ENCODE measurements at regions not wholly inside any gene's neighbourhood (a gene's known extent, or its start where the extent isn't known, plus 50 kb on each side); places are given as distances from the start of the nearest gene placed in this dataset.

- Histone ChIP-seq H3K4me3 (ENCODE audit: low read length) (no peak overlapping the region), H3K27me3 (ENCODE audit: control insufficient read depth, insufficient read depth, low read length) (no peaks in the 10 kb centered on the region), H3K9me3 (ENCODE audit: control insufficient read depth, low read depth, low read length) (no peaks in the 10 kb centered on the region), H3K27ac (ENCODE audit: low read length) (no peak overlapping the region), H3K4me1 (ENCODE audit: control insufficient read depth, insufficient read depth, low read length) (no peaks in the 10 kb centered on the region), H3K36me3 (ENCODE audit: control insufficient read depth, insufficient read depth, low read length) (no peaks in the 10 kb centered on the region)
- 20% methylated on average over 1 of the region's 1 CpG for WGBS (ENCODE audit: insufficient coverage, low lambda C conversion rate)
- DNase-seq = peak; percentile 2 to 60
Measured at GRCh38 chr5:9957214-9957613, 292.5 kb downstream of the ATPSCKMT start.

- no peaks in the 10 kb centered on the region for H3K4me1 ChIP-seq (ENCODE audit: control insufficient read depth, insufficient read depth, low read length)
- no peaks in the 10 kb centered on the region for H3K9me3 ChIP-seq (ENCODE audit: control insufficient read depth, low read depth, low read length)
- DNase-seq = no peak
- H3K27me3 ChIP-seq (ENCODE audit: control insufficient read depth, insufficient read depth, low read length) = no peaks in the 10 kb centered on the region
- H3K27ac ChIP-seq (ENCODE audit: low read length) = no peak overlapping the region
- no peak overlapping the region for H3K4me3 ChIP-seq (ENCODE audit: low read length)
- no peaks in the 10 kb centered on the region for H3K36me3 ChIP-seq (ENCODE audit: control insufficient read depth, insufficient read depth, low read length)
Measured at GRCh38 chr5:9956725-9957124, 293.0 kb downstream of the ATPSCKMT start.

- Histone ChIP-seq H3K4me1 (ENCODE audit: control insufficient read depth, insufficient read depth, low read length) (no peaks in the 10 kb centered on the region), H3K4me3 (ENCODE audit: low read length) (no peak overlapping the region), H3K36me3 (ENCODE audit: control insufficient read depth, insufficient read depth, low read length) (no peaks in the 10 kb centered on the region), H3K27ac (ENCODE audit: low read length) (no peak overlapping the region), H3K27me3 (ENCODE audit: control insufficient read depth, insufficient read depth, low read length) (no peaks in the 10 kb centered on the region), H3K9me3 (ENCODE audit: control insufficient read depth, low read depth, low read length) (no peaks in the 10 kb centered on the region)
- WGBS (ENCODE audit: insufficient coverage, low lambda C conversion rate) = no CpG with 5 or more reads among the region's 3 CpGs
- no peak for DNase-seq
Measured at GRCh38 chr5:9955586-9955985, 294.1 kb downstream of the ATPSCKMT start.

GRCh38 chr5:9954869-9955268 is 294.8 kb downstream of the ATPSCKMT start:
- no CpG with 5 or more reads among the region's 2 CpGs for WGBS (ENCODE audit: insufficient coverage, low lambda C conversion rate)
- no peak overlapping the region for H3K27ac ChIP-seq (ENCODE audit: low read length)
- no peaks in the 10 kb centered on the region for H3K27me3 ChIP-seq (ENCODE audit: control insufficient read depth, insufficient read depth, low read length)
- DNase-seq = no peak
- no peaks in the 10 kb centered on the region for H3K4me1 ChIP-seq (ENCODE audit: control insufficient read depth, insufficient read depth, low read length)
- no peak overlapping the region for H3K4me3 ChIP-seq (ENCODE audit: low read length)
- no peaks in the 10 kb centered on the region for H3K36me3 ChIP-seq (ENCODE audit: control insufficient read depth, insufficient read depth, low read length)
- H3K9me3 ChIP-seq (ENCODE audit: control insufficient read depth, low read depth, low read length) = no peaks in the 10 kb centered on the region

- Histone ChIP-seq H3K4me1 (ENCODE audit: control insufficient read depth, insufficient read depth, low read length) (no peaks in the 10 kb centered on the region), H3K9me3 (ENCODE audit: control insufficient read depth, low read depth, low read length) (no peaks in the 10 kb centered on the region), H3K27ac (ENCODE audit: low read length) (no peak overlapping the region), H3K27me3 (ENCODE audit: control insufficient read depth, insufficient read depth, low read length) (no peaks in the 10 kb centered on the region), H3K4me3 (ENCODE audit: low read length) (no peak overlapping the region), H3K36me3 (ENCODE audit: control insufficient read depth, insufficient read depth, low read length) (no peaks in the 10 kb centered on the region)
- WGBS (ENCODE audit: insufficient coverage, low lambda C conversion rate) = no CpG with 5 or more reads among the region's 2 CpGs
- DNase-seq = no peak
Measured at GRCh38 chr5:9953691-9954090, 296.0 kb downstream of the ATPSCKMT start.

- Histone ChIP-seq H3K27me3 (ENCODE audit: control insufficient read depth, insufficient read depth, low read length) (no peaks in the 10 kb centered on the region), H3K36me3 (ENCODE audit: control insufficient read depth, insufficient read depth, low read length) (no peaks in the 10 kb centered on the region), H3K4me1 (ENCODE audit: control insufficient read depth, insufficient read depth, low read length) (no peaks in the 10 kb centered on the region), H3K4me3 (ENCODE audit: low read length) (no peak overlapping the region), H3K9me3 (ENCODE audit: control insufficient read depth, low read depth, low read length) (no peaks in the 10 kb centered on the region), H3K27ac (ENCODE audit: low read length) (no peak overlapping the region)
- WGBS (ENCODE audit: insufficient coverage, low lambda C conversion rate) = 79% methylated on average over 2 of the region's 6 CpGs
- no peak for DNase-seq
Measured at GRCh38 chr5:9951865-9952516, 297.7 kb downstream of the ATPSCKMT start.

- 51% methylated on average over 2 of the region's 5 CpGs for WGBS (ENCODE audit: insufficient coverage, low lambda C conversion rate)
Measured at GRCh38 chr5:9947944-9948343, 301.7 kb downstream of the ATPSCKMT start.

GRCh38 chr5:9947225-9947714 is 302.4 kb downstream of the ATPSCKMT start:
- Histone ChIP-seq H3K4me3 (ENCODE audit: low read length) (no peak overlapping the region), H3K9me3 (ENCODE audit: control insufficient read depth, low read depth, low read length) (no peaks in the 10 kb centered on the region), H3K4me1 (ENCODE audit: control insufficient read depth, insufficient read depth, low read length) (no peaks in the 10 kb centered on the region), H3K36me3 (ENCODE audit: control insufficient read depth, insufficient read depth, low read length) (no peaks in the 10 kb centered on the region), H3K27ac (ENCODE audit: low read length) (no peak overlapping the region), H3K27me3 (ENCODE audit: control insufficient read depth, insufficient read depth, low read length) (no peaks in the 10 kb centered on the region)
- WGBS (ENCODE audit: insufficient coverage, low lambda C conversion rate) = 83% methylated on average over 1 of the region's 6 CpGs
- no peak for DNase-seq

More at GRCh38 chr5:9947944-9948343, 301.7 kb downstream of the ATPSCKMT start:
- Histone ChIP-seq H3K27me3 (ENCODE audit: control insufficient read depth, insufficient read depth, low read length) (no peaks in the 10 kb centered on the region), H3K36me3 (ENCODE audit: control insufficient read depth, insufficient read depth, low read length) (no peaks in the 10 kb centered on the region), H3K4me1 (ENCODE audit: control insufficient read depth, insufficient read depth, low read length) (no peaks in the 10 kb centered on the region), H3K4me3 (ENCODE audit: low read length) (no peak overlapping the region), H3K9me3 (ENCODE audit: control insufficient read depth, low read depth, low read length) (no peaks in the 10 kb centered on the region), H3K27ac (ENCODE audit: low read length) (no peak overlapping the region)
- DNase-seq = no peak

GRCh38 chr5:9932770-9933169 is 302.6 kb upstream of the TAS2R1 start:
- no peaks in the 10 kb centered on the region for H3K36me3 ChIP-seq (ENCODE audit: control insufficient read depth, insufficient read depth, low read length)
- no peak overlapping the region for H3K4me3 ChIP-seq (ENCODE audit: low read length)
- H3K27ac ChIP-seq (ENCODE audit: low read length) = no peak overlapping the region
- H3K27me3 ChIP-seq (ENCODE audit: control insufficient read depth, insufficient read depth, low read length) = no peaks in the 10 kb centered on the region
- no peak for DNase-seq
- H3K9me3 ChIP-seq (ENCODE audit: control insufficient read depth, low read depth, low read length) = no peaks in the 10 kb centered on the region
- no peaks in the 10 kb centered on the region for H3K4me1 ChIP-seq (ENCODE audit: control insufficient read depth, insufficient read depth, low read length)

GRCh38 chr5:9930156-9930555 is 300.0 kb upstream of the TAS2R1 start:
- Histone ChIP-seq H3K36me3 (ENCODE audit: control insufficient read depth, insufficient read depth, low read length) (no peaks in the 10 kb centered on the region), H3K9me3 (ENCODE audit: control insufficient read depth, low read depth, low read length) (no peaks in the 10 kb centered on the region), H3K4me3 (ENCODE audit: low read length) (no peak overlapping the region), H3K27me3 (ENCODE audit: control insufficient read depth, insufficient read depth, low read length) (no peaks in the 10 kb centered on the region), H3K4me1 (ENCODE audit: control insufficient read depth, insufficient read depth, low read length) (no peaks in the 10 kb centered on the region), H3K27ac (ENCODE audit: low read length) (no peak overlapping the region)
- no peak for DNase-seq
- no CpG with 5 or more reads among the region's 10 CpGs for WGBS (ENCODE audit: insufficient coverage, low lambda C conversion rate)

GRCh38 chr5:9928326-9928725 is 298.2 kb upstream of the TAS2R1 start:
- Histone ChIP-seq H3K27me3 (ENCODE audit: control insufficient read depth, insufficient read depth, low read length) (no peaks in the 10 kb centered on the region), H3K4me3 (ENCODE audit: low read length) (no peak overlapping the region), H3K9me3 (ENCODE audit: control insufficient read depth, low read depth, low read length) (no peaks in the 10 kb centered on the region), H3K36me3 (ENCODE audit: control insufficient read depth, insufficient read depth, low read length) (no peaks in the 10 kb centered on the region), H3K4me1 (ENCODE audit: control insufficient read depth, insufficient read depth, low read length) (no peaks in the 10 kb centered on the region), H3K27ac (ENCODE audit: low read length) (no peak overlapping the region)
- WGBS (ENCODE audit: insufficient coverage, low lambda C conversion rate) = no CpG with 5 or more reads among the region's 6 CpGs
- no peak for DNase-seq
